Lung (tissue), 11 donors: ENCODE measurements at regions not wholly inside any gene's neighbourhood (a gene's known extent, or its start where the extent isn't known, plus 50 kb on each side); places are given as distances from the start of the nearest gene placed in this dataset.
A peak's percentile ranks its signal among the peaks of the same experiment; 100 is the strongest.
"Not testable (repeated sequence)": the region's sequence is repeated elsewhere in the genome, so short reads cannot be mapped to it uniquely, and the experiment has no call there.

Experiments used
- ATAC-seq: fragments of 200-7000 bp; cut with Tn5 transposase; one replicate; pipeline ENCODE4 v1.9.1; 2020; ENCODE audit warnings: moderate number of reproducible peaks; ENCODE audit not compliant: insufficient read depth, low FRiP score
- DNase-seq, 3 donors: peaks; one replicate each; pipeline ENCODE4 v3.0.0-alpha.2; 2013 to 2017
- H3K27ac ChIP-seq, 2 donors: one replicate each; pipeline ENCODE4 v1.5.1; 2013; ENCODE audit warnings: mild to moderate bottlenecking in 2 of 2, moderate library complexity in 2 of 2, control low read depth in 1 of 2, inconsistent platforms in 1 of 2, low read depth in 1 of 2, low read length in 1 of 2
- H3K27me3 ChIP-seq, 3 donors: one replicate each; pipeline ENCODE4 v1.5.1; 2013; ENCODE audit warnings: low read length in 2 of 3; ENCODE audit not compliant: control insufficient read depth in 3 of 3, insufficient read depth in 3 of 3
- H3K36me3 ChIP-seq, 4 donors: one replicate each; pipeline ENCODE4 v1.5.1; 2013; ENCODE audit warnings: low read length in 4 of 4, mild to moderate bottlenecking in 1 of 4, moderate library complexity in 1 of 4; ENCODE audit not compliant: control insufficient read depth in 4 of 4, insufficient read depth in 4 of 4
- H3K4me1 ChIP-seq, 5 donors: one replicate each; pipeline ENCODE4 v1.5.1; 2013; ENCODE audit warnings: low read length in 5 of 5, mild to moderate bottlenecking in 2 of 5, moderate library complexity in 1 of 5; ENCODE audit not compliant: control insufficient read depth in 5 of 5, insufficient read depth in 5 of 5
- H3K4me3 ChIP-seq: one replicate; pipeline ENCODE4 v1.5.1; 2013; ENCODE audit warnings: mild to moderate bottlenecking, control low read depth, moderate library complexity
- H3K9ac ChIP-seq, 2 donors: one replicate each; pipeline ENCODE4 v1.5.1; 2013; ENCODE audit warnings: low read length in 2 of 2, control low read depth in 1 of 2; ENCODE audit not compliant: insufficient read depth in 1 of 2
- H3K9me3 ChIP-seq, 4 donors: one replicate each; pipeline ENCODE4 v1.5.1; 2013; ENCODE audit warnings: low read length in 3 of 4, mild to moderate bottlenecking in 1 of 4, moderate library complexity in 1 of 4; ENCODE audit not compliant: control insufficient read depth in 4 of 4, insufficient read depth in 3 of 4
- CTCF ChIP-seq: IDR thresholded peaks from 2 replicates; pipeline ENCODE4 v1.5.1; 2012; ENCODE audit warnings: mild to moderate bottlenecking; ENCODE audit errors: control extremely low read depth, extremely low read depth
- WGBS, 2 donors: extraction: QIAGEN DNeasy Blood & Tissue Kit; methylation state at CpG; one replicate each; pipeline ENCODE4 v1.1.7; 2013; 5-methylcytosine and 5-hydroxymethylcytosine counted together
- donor health status: control.
- donor health status: control.
- donor health status: Bipolar disorder and iron deficiency.
- donor health status: healthy.
- donor health status: DM: yes; HTN: yes; CAD: no.

- no peak for TF ChIP-seq CTCF
These were observed 337.3 kb upstream of the SGO1 start for GRCh38 chr3:20523293-20523692.

GRCh38 chr3:20517316-20517715, 331.3 kb upstream of the SGO1 start:
- H3K27me3 ChIP-seq, H3K4me3 ChIP-seq, H3K9ac ChIP-seq, H3K27ac ChIP-seq, ATAC-seq, DNase-seq, H3K36me3 ChIP-seq, H3K4me1 ChIP-seq, H3K9me3 ChIP-seq: not testable (repeated sequence)
- 94% methylated on average over 10 of the region's 10 CpGs for WGBS, 2 donors

More at GRCh38 chr3:20523293-20523692, 337.3 kb upstream of the SGO1 start:
- ATAC-seq, result no peak
- Histone ChIP-seq H3K4me1 (peaks cover 0 to 7% (median 0%) of the 10 kb centered on the region in 5 donors), H3K27me3 (no peaks in the 10 kb centered on the region), H3K36me3 (no peaks in the 10 kb centered on the region), H3K9me3 (peaks cover 0 to 5% (median under 1%) of the 10 kb centered on the region in 4 donors), H3K9ac (no peak overlapping the region), H3K4me3 (no peak overlapping the region), H3K27ac (no peak overlapping the region)
- DNase-seq, result no peak

- Histone ChIP-seq H3K9me3 (peaks cover 0 to 3% (median 0%) of the 10 kb centered on the region in 4 donors), H3K36me3 (peaks cover 0 to 2% (median 0%) of the 10 kb centered on the region in 4 donors), H3K27ac (no peak overlapping the region), H3K4me1 (peaks cover 0 to 1% (median 0%) of the 10 kb centered on the region in 5 donors), H3K4me3 (no peak overlapping the region), H3K27me3 (no peaks in the 10 kb centered on the region), H3K9ac (no peak overlapping the region)
- TF ChIP-seq CTCF, result no peak
- ATAC-seq (no peak), DNase-seq (peak in 1 of 3 donors; percentile 7)
These were observed 330.3 kb upstream of the SGO1 start for GRCh38 chr3:20516311-20516710.

- Histone ChIP-seq H3K4me1 (peaks cover 0 to 1% (median 0%) of the 10 kb centered on the region in 5 donors), H3K4me3 (no peak overlapping the region), H3K9ac (no peak overlapping the region), H3K36me3 (peaks cover 0 to 2% (median 0%) of the 10 kb centered on the region in 4 donors), H3K9me3 (peaks cover 0 to 3% (median 0%) of the 10 kb centered on the region in 4 donors), H3K27ac (no peak overlapping the region), H3K27me3 (no peaks in the 10 kb centered on the region)
- ATAC-seq (no peak), DNase-seq (no peak)
- TF ChIP-seq CTCF, result no peak
These were observed 329.8 kb upstream of the SGO1 start for GRCh38 chr3:20515834-20516233.
